IMR-90 (cell line): ENCODE measurements at regions not wholly inside any gene's neighbourhood (a gene's known extent, or its start where the extent isn't known, plus 50 kb on each side); places are given as distances from the start of the nearest gene placed in this dataset.

Source experiments
- ATAC-seq: fragments of 200-7000 bp; cut with Tn5 transposase; 2 replicates; pipeline ENCODE4 v1.9.1; 2020; ENCODE audit warnings: low read depth, mild to moderate bottlenecking, moderate library complexity
- BruUV-seq: library from RNA; stranded (reverse); fragments of 400-500 nt; replicated peaks from 2 replicates; lab custom pipeline; 2021; lab: Mats Ljungman, UMichigan
- CTCF ChIA-PET: fragments of 300-600 bp; formaldehyde crosslinking; extraction: SDS; loops from one replicate; lab custom pipeline; 2021; ENCODE audit warnings: antibody characterized with exemption; lab: Yijun Ruan, JAX
- POLR2A ChIA-PET: fragments of 300-600 bp; sonication (Branson Sonifier 250); formaldehyde crosslinking; loops from one replicate; lab custom pipeline; 2022; ENCODE audit warnings: antibody characterized with exemption; ENCODE audit not compliant: unreplicated experiment; lab: Charles Lee
- DNase-seq: peaks from one replicate; pipeline ENCODE4 v3.0.0; 2013
- H2AFZ ChIP-seq: replicated peaks from 2 replicates; pipeline ENCODE3; 2013; ENCODE audit warnings: low read length, mild to moderate bottlenecking; ENCODE audit not compliant: poor library complexity
- H2AK5ac ChIP-seq: 2 replicates; pipeline ENCODE4 v1.6.1; 2013; ENCODE audit warnings: low read depth, low read length, inconsistent platforms
- H2AK9ac ChIP-seq: replicated peaks from 2 replicates; pipeline ENCODE3; 2013; ENCODE audit warnings: mild to moderate bottlenecking, low read depth, low read length, moderate library complexity; ENCODE audit not compliant: poor library complexity
- H2BK120ac ChIP-seq: 2 replicates; pipeline ENCODE4 v1.6.1; 2013; ENCODE audit warnings: low read depth, low read length, inconsistent platforms
- H2BK15ac ChIP-seq: 3 replicates; pipeline ENCODE4 v1.6.1; 2013; ENCODE audit warnings: low read depth, low read length, inconsistent platforms
- H2BK20ac ChIP-seq: 2 replicates; pipeline ENCODE4 v1.6.1; 2013; ENCODE audit warnings: low read depth, mild to moderate bottlenecking, inconsistent platforms, low read length, moderate library complexity
- H2BK5ac ChIP-seq: 2 replicates; pipeline ENCODE4 v1.6.1; 2013; ENCODE audit warnings: mild to moderate bottlenecking, low read depth, low read length, inconsistent platforms; ENCODE audit not compliant: poor library complexity, severe bottlenecking
- H3K14ac ChIP-seq: replicated peaks from 2 replicates; pipeline ENCODE4 v1.6.1; 2013; ENCODE audit warnings: low read depth, low read length, inconsistent platforms
- H3K18ac ChIP-seq: 2 replicates; pipeline ENCODE4 v1.6.1; 2013; ENCODE audit warnings: low read depth, low read length, control low read depth
- H3K23ac ChIP-seq: 2 replicates; pipeline ENCODE4 v1.6.1; 2013; ENCODE audit warnings: low read depth, low read length, inconsistent platforms
- H3K27ac ChIP-seq: 2 replicates; pipeline ENCODE4 v1.5.1; 2013; ENCODE audit warnings: mild to moderate bottlenecking, control low read depth, low read length; ENCODE audit not compliant: insufficient read depth
- H3K27me3 ChIP-seq: 2 replicates; pipeline ENCODE4 v1.6.1; 2013; ENCODE audit warnings: low read length; ENCODE audit not compliant: control insufficient read depth, insufficient read depth
- H3K36me3 ChIP-seq: 2 replicates; pipeline ENCODE4 v1.6.1; 2013; ENCODE audit warnings: low read length, mixed read lengths; ENCODE audit not compliant: control insufficient read depth, insufficient read depth
- H3K4ac ChIP-seq: 2 replicates; pipeline ENCODE4 v1.6.1; 2013; ENCODE audit warnings: low read depth, low read length, inconsistent platforms
- H3K4me1 ChIP-seq: 2 replicates; pipeline ENCODE4 v1.6.1; 2013; ENCODE audit warnings: low read length, mixed read lengths; ENCODE audit not compliant: control insufficient read depth, insufficient read depth
- H3K4me2 ChIP-seq: 2 replicates; pipeline ENCODE4 v1.6.1; 2013; ENCODE audit warnings: low read depth, mild to moderate bottlenecking, control low read depth, low read length, moderate library complexity
- H3K4me3 ChIP-seq: 2 replicates; pipeline ENCODE4 v1.5.1; 2013; ENCODE audit warnings: low read depth, mild to moderate bottlenecking, control low read depth, low read length, moderate library complexity; ENCODE audit not compliant: insufficient read depth
- H3K56ac ChIP-seq: 2 replicates; pipeline ENCODE4 v1.6.1; 2013; ENCODE audit warnings: low read length, inconsistent platforms; ENCODE audit not compliant: insufficient read depth; ENCODE audit errors: extremely low read depth
- H3K79me1 ChIP-seq, 2 experiments: 2 replicates each; pipeline ENCODE4 v1.6.1; 2013; ENCODE audit warnings: low read length in 2 of 2, inconsistent platforms in 1 of 2, low read depth in 1 of 2
- H3K9ac ChIP-seq: 2 replicates; pipeline ENCODE4 v1.6.1; 2013; ENCODE audit warnings: low read depth, low read length, control low read depth
- H3K9me1 ChIP-seq: 2 replicates; pipeline ENCODE4 v1.6.1; 2013; ENCODE audit warnings: low read length, inconsistent platforms; ENCODE audit not compliant: insufficient read depth
- H3K9me3 ChIP-seq: 2 replicates; pipeline ENCODE4 v1.6.1; 2013; ENCODE audit warnings: low read length; ENCODE audit not compliant: control insufficient read depth, insufficient read depth
- H4K20me1 ChIP-seq: 2 replicates; pipeline ENCODE4 v1.6.1; 2013; ENCODE audit warnings: low read length, inconsistent platforms; ENCODE audit not compliant: insufficient read depth
- H4K5ac ChIP-seq: 2 replicates; pipeline ENCODE4 v1.6.1; 2013; ENCODE audit warnings: mild to moderate bottlenecking, low read depth, low read length, control low read depth
- H4K8ac ChIP-seq, 2 experiments: 2 replicates each; pipeline ENCODE4 v1.6.1; 2013; ENCODE audit warnings: low read depth in 2 of 2, low read length in 2 of 2, control low read depth in 1 of 2, inconsistent platforms in 1 of 2
- H4K91ac ChIP-seq: 2 replicates; pipeline ENCODE4 v1.6.1; 2013; ENCODE audit warnings: low read depth, low read length, inconsistent platforms; ENCODE audit not compliant: insufficient read depth
- BHLHE40 ChIP-seq: fragments of 150-350 bp; IDR thresholded peaks from 2 replicates; pipeline ENCODE4 v1.6.1; 2016; ENCODE audit warnings: mild to moderate bottlenecking, low read depth, low read length
- CEBPB ChIP-seq: IDR thresholded peaks from 2 replicates; pipeline ENCODE4 v1.6.1; 2012; ENCODE audit warnings: low read depth, low read length, improper control_type of control experiment
- CHD1 ChIP-seq: IDR thresholded peaks from 2 replicates; pipeline ENCODE4 v1.6.1; 2012; ENCODE audit warnings: low read depth, low read length, improper control_type of control experiment
- CTCF ChIP-seq: conservative IDR thresholded peaks from 2 replicates; pipeline ENCODE4 v1.5.1; 2012; ENCODE audit warnings: mild to moderate bottlenecking, low read depth, low read length, improper control_type of control experiment
- ELK1 ChIP-seq: fragments of 150-350 bp; IDR thresholded peaks from 2 replicates; pipeline ENCODE4 v1.6.1; 2016; ENCODE audit warnings: low read depth, mild to moderate bottlenecking, low read length, moderate library complexity, borderline replicate concordance
- FOS ChIP-seq: fragments of 150-350 bp; IDR thresholded peaks from 2 replicates; pipeline ENCODE4 v1.6.1; 2016; ENCODE audit warnings: low read depth, low read length
- MAFK ChIP-seq: IDR thresholded peaks from 2 replicates; pipeline ENCODE4 v1.6.1; 2012; ENCODE audit warnings: low read depth, low read length, improper control_type of control experiment
- MAZ ChIP-seq: IDR thresholded peaks from 2 replicates; pipeline ENCODE4 v1.6.1; 2012; ENCODE audit warnings: low read depth, mild to moderate bottlenecking, low read length, improper control_type of control experiment, moderate library complexity, borderline replicate concordance
- MXI1 ChIP-seq: IDR thresholded peaks from 2 replicates; pipeline ENCODE4 v1.6.1; 2012; ENCODE audit warnings: low read depth, mild to moderate bottlenecking, low read length, moderate library complexity, borderline replicate concordance
- NFE2L2 ChIP-seq: fragments of 150-350 bp; IDR thresholded peaks from 2 replicates; pipeline ENCODE4 v1.6.1; 2016; ENCODE audit warnings: low read depth, mild to moderate bottlenecking, low read length
- POLR2A ChIP-seq: IDR thresholded peaks from 2 replicates; pipeline ENCODE4 v1.6.1; 2012; ENCODE audit warnings: mild to moderate bottlenecking, low read depth, low read length
- RAD21 ChIP-seq: IDR thresholded peaks from 2 replicates; pipeline ENCODE4 v1.6.1; 2012; ENCODE audit warnings: low read length, improper control_type of control experiment
- RCOR1 ChIP-seq: IDR thresholded peaks from 2 replicates; pipeline ENCODE4 v1.6.1; 2012; ENCODE audit warnings: mild to moderate bottlenecking, low read length, improper control_type of control experiment; ENCODE audit not compliant: insufficient replicate concordance
- SMC3 ChIP-seq: fragments of 150-350 bp; IDR thresholded peaks from 2 replicates; pipeline ENCODE4 v1.6.1; 2016; ENCODE audit warnings: low read depth, mild to moderate bottlenecking, antibody characterized with exemption, low read length, moderate library complexity
- USF2 ChIP-seq: fragments of 150-350 bp; IDR thresholded peaks from 2 replicates; pipeline ENCODE4 v1.6.1; 2017; ENCODE audit warnings: mild to moderate bottlenecking, antibody characterized with exemption, low read length, low read depth
- WGBS, 2 experiments: methylation state at CpG; one replicate each; pipeline versions ENCODE4 v1.1.5 to v1.1.7; 2013; ENCODE audit warnings: missing lambda C conversion rate in 2 of 2; ENCODE audit not compliant: insufficient read length in 1 of 2; ENCODE audit errors: extremely low coverage in 2 of 2; 5-methylcytosine and 5-hydroxymethylcytosine counted together
- dilution Hi-C: fragments of 300-500 bp; cut with HindIII; formaldehyde crosslinking; loops from one replicate; pipeline ENCODE4 v1.14.3; 2018; ENCODE audit warnings: low sequenced_read_pairs; ENCODE audit not compliant: unreplicated experiment
- in situ Hi-C: fragments of 300-500 bp; cut with MboI; formaldehyde crosslinking; loops from 3 replicates; pipeline ENCODE4 v1.14.3; 2019; ENCODE audit warnings: low sequenced_read_pairs, inconsistent platforms, mixed read lengths
- intact Hi-C: fragments of 100-400 bp; cut with micrococcal nuclease; formaldehyde crosslinking; loops from 2 replicates; pipeline ENCODE4 v1.10.0; 2022

GRCh38 chr16:86002178-86002900 is 103.4 kb downstream of the IRF8 start:
- H3K14ac ChIP-seq, result no peak overlapping the region
- H3K27ac ChIP-seq, result no peak overlapping the region
- no peak overlapping the region for H3K4me3 ChIP-seq
- no peaks in the 10 kb centered on the region for H3K79me1 ChIP-seq
- H3K56ac ChIP-seq, result no peak overlapping the region
- H2AFZ ChIP-seq, result no peak overlapping the region
- no peaks in the 10 kb centered on the region for H4K20me1 ChIP-seq
- H3K23ac ChIP-seq, result no peak overlapping the region
- H2BK15ac ChIP-seq, result no peak overlapping the region
- no peak overlapping the region for H4K8ac ChIP-seq
- H4K91ac ChIP-seq, result no peak overlapping the region
- H3K18ac ChIP-seq, result no peak overlapping the region
- ATAC-seq, result no peak
- no peak for TF ChIP-seq POLR2A
- no peak for TF ChIP-seq SMC3
- no peak for TF ChIP-seq MAFK
- TF ChIP-seq CEBPB, result no peak
- TF ChIP-seq CHD1, result no peak
- TF ChIP-seq CTCF, result no peak
- TF ChIP-seq ELK1, result no peak
- no peak for TF ChIP-seq BHLHE40
- TF ChIP-seq USF2, result no peak
- no peak for TF ChIP-seq MXI1
- TF ChIP-seq FOS, result no peak
- no peak for TF ChIP-seq NFE2L2
- TF ChIP-seq RCOR1, result no peak
- no peak for TF ChIP-seq RAD21
- no peak for TF ChIP-seq MAZ
- H3K9me1 ChIP-seq, result no peaks in the 10 kb centered on the region
- intact Hi-C loops, result no loop called here
- ChIA-PET CTCF (interaction anchor here (1.1 kb wide), 1 partner anchor 183 kb away, joined by 3 read pairs; no protein-coding TSS in a partner anchor), POLR2A (no interaction called here)
- H3K4me1 ChIP-seq, result no peaks in the 10 kb centered on the region
- H3K9ac ChIP-seq, result no peak overlapping the region
- dilution Hi-C loops, result no loop called here
- no peak overlapping the region for H2AK5ac ChIP-seq
- 6% methylated on average over 2 of the region's 6 CpGs; no CpG with 5 or more reads in 1 of the 2 experiments for WGBS, 2 experiments
- no peak overlapping the region for H2BK20ac ChIP-seq
- no peak overlapping the region for H2BK120ac ChIP-seq
- BruUV-seq, result no TSS peak
- H2BK5ac ChIP-seq, result no peak overlapping the region
- H3K4me2 ChIP-seq, result no peak overlapping the region
- no peak overlapping the region for H2AK9ac ChIP-seq
- in situ Hi-C loops, result no loop called here
- no peak overlapping the region for H4K5ac ChIP-seq
- H3K36me3 ChIP-seq, result no peaks in the 10 kb centered on the region
- peaks cover 59% of the 10 kb centered on the region for H3K27me3 ChIP-seq
- DNase-seq, result no peak
- H3K4ac ChIP-seq, result no peak overlapping the region
- H3K9me3 ChIP-seq, result peaks cover 5% of the 10 kb centered on the region
